Endothelial cell of umbilical vein (primary cell): ENCODE measurements at regions not wholly inside any gene's neighbourhood (a gene's known extent, or its start where the extent isn't known, plus 50 kb on each side); places are given as distances from the start of the nearest gene placed in this dataset.

Source experiments
- BruUV-seq: library from RNA; stranded (reverse); fragments of 400-500 nt; replicated peaks from 2 replicates; lab custom pipeline; 2021; lab: Mats Ljungman, UMichigan
- CTCF ChIA-PET: fragments of 300-600, 350-600 bp; sonication (Branson Sonifier 250); formaldehyde crosslinking; loops from one replicate; lab custom pipeline; 2021; ENCODE audit warnings: antibody characterized with exemption, inconsistent platforms; lab: Charles Lee
- POLR2A ChIA-PET: fragments of 300-600, 350-600 bp; sonication (Branson Sonifier 250); formaldehyde crosslinking; loops from one replicate; lab custom pipeline; 2021; ENCODE audit warnings: antibody characterized with exemption, inconsistent platforms; lab: Charles Lee
- DNase-seq: peaks from one replicate; pipeline ENCODE4 v3.0.0-alpha.2; 2011; ENCODE audit warnings: low read depth, low spot score
- FAIRE-seq: peaks from 2 replicates; lab custom pipeline; 2011; peaks lifted over from hg19 to GRCh38; lab: Jason Lieb, UNC
- H2AFZ ChIP-seq: 2 replicates; pipeline ENCODE4 v1.6.0; 2012; ENCODE audit warnings: low read depth, low read length, control low read depth, inconsistent platforms
- H3K27ac ChIP-seq: 2 replicates; pipeline ENCODE4 v1.5.1; 2011; ENCODE audit warnings: low read depth, mild to moderate bottlenecking, control low read depth, low read length, moderate library complexity; ENCODE audit not compliant: insufficient read depth
- H3K27me3 ChIP-seq, 2 experiments: 2 replicates each; pipeline versions ENCODE4 v1.6.0 to v1.6.1; 2011; ENCODE audit warnings: low read length in 2 of 2, mixed read lengths in 1 of 2; ENCODE audit not compliant: control insufficient read depth in 2 of 2, insufficient read depth in 2 of 2
- H3K36me3 ChIP-seq, 2 experiments: 2 replicates in 1 of 2; 3 replicates in 1 of 2; pipeline ENCODE4 v1.5.1; 2011; ENCODE audit warnings: low read length in 2 of 2, mild to moderate bottlenecking in 1 of 2, moderate library complexity in 1 of 2; ENCODE audit not compliant: control insufficient read depth in 2 of 2, insufficient read depth in 2 of 2; ENCODE audit errors: extremely low read depth in 1 of 2
- H3K4me1 ChIP-seq: 3 replicates; pipeline ENCODE4 v1.5.1; 2011; ENCODE audit warnings: mild to moderate bottlenecking, low read length; ENCODE audit not compliant: control insufficient read depth, insufficient read depth; ENCODE audit errors: extremely low read depth
- H3K4me2 ChIP-seq: 2 replicates; pipeline ENCODE4 v1.6.1; 2011; ENCODE audit warnings: low read length, control low read depth, mixed read lengths; ENCODE audit not compliant: insufficient read depth
- H3K4me3 ChIP-seq, 3 experiments: fragments of 200-600 bp in 1 of 3; sonication (generic), shearing (Covaris generic) in 1 of 3; replicated peaks in 1 of 3; 2 replicates each; pipeline ENCODE4 v1.5.1; 2011 to 2016; ENCODE audit warnings: control low read depth in 3 of 3, low read length in 3 of 3, mild to moderate bottlenecking in 2 of 3, inconsistent platforms in 1 of 3, low read depth in 1 of 3, moderate library complexity in 1 of 3; ENCODE audit not compliant: insufficient read depth in 1 of 3
- H3K79me2 ChIP-seq: 2 replicates; pipeline ENCODE4 v1.6.0; 2012; ENCODE audit warnings: low read length, inconsistent platforms; ENCODE audit not compliant: control insufficient read depth, insufficient read depth
- H3K9ac ChIP-seq: replicated peaks from 2 replicates; pipeline ENCODE3; 2011; ENCODE audit warnings: low read length, control low read depth; ENCODE audit not compliant: insufficient read depth; ENCODE audit errors: extremely low read depth
- H3K9me1 ChIP-seq: replicated peaks from 3 replicates; pipeline ENCODE4 v1.6.0; 2011; ENCODE audit warnings: mild to moderate bottlenecking, low read length; ENCODE audit not compliant: control insufficient read depth, insufficient read depth; ENCODE audit errors: extremely low read depth
- H3K9me3 ChIP-seq: replicated peaks from 2 replicates; pipeline ENCODE4 v1.5.1; 2012; ENCODE audit warnings: low read length, inconsistent platforms; ENCODE audit not compliant: control insufficient read depth, insufficient read depth
- H4K20me1 ChIP-seq: replicated peaks from 2 replicates; pipeline ENCODE3; 2011; ENCODE audit warnings: mild to moderate bottlenecking, low read length; ENCODE audit not compliant: control insufficient read depth, insufficient read depth; ENCODE audit errors: extremely low read depth
- CTCF ChIP-seq, 2 donors: IDR thresholded peaks; 1 replicate in 1 of 2; 2 replicates in 1 of 2; pipeline ENCODE4 v1.5.1; 2011; ENCODE audit warnings: low read length in 2 of 2, mild to moderate bottlenecking in 2 of 2, moderate library complexity in 2 of 2, control low read depth in 1 of 2, inconsistent platforms in 1 of 2, low read depth in 1 of 2; ENCODE audit not compliant: insufficient read depth in 1 of 2; ENCODE audit errors: extremely low read depth in 1 of 2
- EZH2 ChIP-seq: IDR thresholded peaks from 2 replicates; pipeline ENCODE4 v1.6.1; 2012; ENCODE audit warnings: borderline replicate concordance, low read depth, mild to moderate bottlenecking, moderate library complexity, low read length, inconsistent platforms; ENCODE audit not compliant: severe bottlenecking
- FOS ChIP-seq: IDR thresholded peaks from 2 replicates; pipeline ENCODE4 v1.6.1; 2011; ENCODE audit warnings: mild to moderate bottlenecking, low read length, moderate library complexity, borderline replicate concordance; ENCODE audit not compliant: insufficient read depth
- GATA2 ChIP-seq: IDR thresholded peaks from 2 replicates; pipeline ENCODE4 v1.7.0; 2011; ENCODE audit warnings: low read depth, mild to moderate bottlenecking, moderate library complexity, mixed read lengths, low read length; ENCODE audit not compliant: insufficient read length, insufficient read depth
- JUN ChIP-seq: IDR thresholded peaks from 2 replicates; pipeline ENCODE4 v1.6.1; 2011; ENCODE audit warnings: borderline replicate concordance, low read depth; ENCODE audit not compliant: insufficient read length, insufficient read depth
- MAX ChIP-seq: IDR thresholded peaks from 2 replicates; pipeline ENCODE4 v1.6.1; 2011; ENCODE audit not compliant: insufficient read depth, insufficient read length
- MYC ChIP-seq: IDR thresholded peaks from one replicate; pipeline ENCODE4 v1.6.1; 2011; ENCODE audit warnings: mild to moderate bottlenecking, low read depth, low read length
- POLR2A ChIP-seq: IDR thresholded peaks from 2 replicates; pipeline ENCODE4 v1.6.1; 2012; ENCODE audit warnings: low read depth, mild to moderate bottlenecking, control low read depth, low read length
- POLR2AphosphoS5 ChIP-seq: IDR thresholded peaks from 2 replicates; pipeline ENCODE4 v1.6.1; 2012; ENCODE audit warnings: low read depth, mild to moderate bottlenecking, control low read depth, low read length, moderate library complexity; ENCODE audit not compliant: insufficient read depth
- dilution Hi-C: fragments of 300-500 bp; cut with MboI; formaldehyde crosslinking; loops from one replicate; pipeline ENCODE4 v1.15.0; 2019; ENCODE audit warnings: low sequenced_read_pairs; ENCODE audit not compliant: extremely low pct_ligation_motif_present
- intact Hi-C: fragments of 100-400 bp; cut with micrococcal nuclease; formaldehyde crosslinking; loops from one replicate; pipeline ENCODE4 v1.10.0; 2022

GRCh38 chr2:208648368-208648767 is 241.8 kb downstream of the PTH2R start:
- TF ChIP-seq CTCF (IDR thresholded peaks at IDR 0.05; ENCODE audit: extremely low read depth in 1 of 2, insufficient read depth in 1 of 2, low read depth in 1 of 2, low read length in 2 of 2), result no peak
- no peak for TF ChIP-seq MAX
- no peak for TF ChIP-seq FOS
- no peak for TF ChIP-seq POLR2AphosphoS5
- TF ChIP-seq POLR2A, result no peak
- TF ChIP-seq MYC, result no peak
- TF ChIP-seq JUN, result no peak
- intact Hi-C loops (no loop called here), dilution Hi-C loops (no loop called here)
- Histone ChIP-seq H3K9me3 (no peaks in the 10 kb centered on the region), H3K4me1 (no peaks in the 10 kb centered on the region), H2AFZ (no peak overlapping the region), H4K20me1 (no peaks in the 10 kb centered on the region), H3K4me3 (no peak overlapping the region), H3K27me3 (no peaks in the 10 kb centered on the region), H3K36me3 (no peaks in the 10 kb centered on the region), H3K27ac (no peak overlapping the region), H3K4me2 (no peak overlapping the region), H3K9me1 (no peaks in the 10 kb centered on the region), H3K79me2 (no peaks in the 10 kb centered on the region), H3K9ac (no peak overlapping the region)
- DNase-seq (no peak), FAIRE-seq (no peak)
- BruUV-seq, result no TSS peak
- ChIA-PET POLR2A (no interaction called here), CTCF (no interaction called here)

GRCh38 chr2:208653383-208653782 is 246.8 kb downstream of the PTH2R start:
- Histone ChIP-seq H4K20me1 (no peaks in the 10 kb centered on the region), H3K36me3 (no peaks in the 10 kb centered on the region), H3K27ac (no peak overlapping the region), H3K4me2 (no peak overlapping the region), H3K79me2 (no peaks in the 10 kb centered on the region), H3K4me3 (no peak overlapping the region), H3K27me3 (no peaks in the 10 kb centered on the region), H3K9me1 (no peaks in the 10 kb centered on the region), H3K9me3 (no peaks in the 10 kb centered on the region), H2AFZ (no peak overlapping the region), H3K9ac (no peak overlapping the region), H3K4me1 (no peaks in the 10 kb centered on the region)
- no peak for TF ChIP-seq MAX
- no peak for TF ChIP-seq CTCF (IDR thresholded peaks at IDR 0.05; ENCODE audit: extremely low read depth in 1 of 2, insufficient read depth in 1 of 2, low read depth in 1 of 2, low read length in 2 of 2)
- TF ChIP-seq POLR2A, result no peak
- TF ChIP-seq EZH2, result no peak
- no peak for TF ChIP-seq JUN
- no peak for TF ChIP-seq POLR2AphosphoS5
- no peak for TF ChIP-seq MYC
- TF ChIP-seq GATA2, result no peak
- no peak for TF ChIP-seq FOS
- BruUV-seq, result no TSS peak
- intact Hi-C loops (no loop called here), dilution Hi-C loops (no loop called here)
- DNase-seq (no peak), FAIRE-seq (no peak)
- ChIA-PET CTCF (no interaction called here), POLR2A (no interaction called here)
